Spleen (tissue), 7 donors: ENCODE measurements at regions not wholly inside any gene's neighbourhood (a gene's known extent, or its start where the extent isn't known, plus 50 kb on each side); places are given as distances from the start of the nearest gene placed in this dataset.

Experiments
- POLR2AphosphoS5 ChIP-seq, 3 donors: sonication (generic); formaldehyde crosslinking; IDR thresholded peaks; one replicate each; pipeline ENCODE4 v1.5.1; 2017; ENCODE audit warnings: antibody characterized with exemption in 3 of 3
- TF ChIP-seq, protein P1 (sequence below), 11 experiments: fragments of 200-600 bp in 7 of 11; fragments of 450-650 bp in 4 of 11; sonication (generic) in 4 of 11; IDR thresholded peaks in 8 of 11; conservative IDR thresholded peaks in 3 of 11; 1 replicate in 7 of 11; 2 replicates in 4 of 11; pipeline versions ENCODE4 v1.4.0 to v1.8.0; 2016 to 2021; ENCODE audit warnings: antibody characterized with exemption in 11 of 11, inconsistent platforms in 4 of 11, mild to moderate bottlenecking in 1 of 11
- donor health status: DM: no; HTN: no; CAD: no; lungs with moderate emphysema.
- donor health status: DM: no; HTN: no; CAD: no.
- donor health status: DM: no; HTN: no; CAD: no.

DNA sequence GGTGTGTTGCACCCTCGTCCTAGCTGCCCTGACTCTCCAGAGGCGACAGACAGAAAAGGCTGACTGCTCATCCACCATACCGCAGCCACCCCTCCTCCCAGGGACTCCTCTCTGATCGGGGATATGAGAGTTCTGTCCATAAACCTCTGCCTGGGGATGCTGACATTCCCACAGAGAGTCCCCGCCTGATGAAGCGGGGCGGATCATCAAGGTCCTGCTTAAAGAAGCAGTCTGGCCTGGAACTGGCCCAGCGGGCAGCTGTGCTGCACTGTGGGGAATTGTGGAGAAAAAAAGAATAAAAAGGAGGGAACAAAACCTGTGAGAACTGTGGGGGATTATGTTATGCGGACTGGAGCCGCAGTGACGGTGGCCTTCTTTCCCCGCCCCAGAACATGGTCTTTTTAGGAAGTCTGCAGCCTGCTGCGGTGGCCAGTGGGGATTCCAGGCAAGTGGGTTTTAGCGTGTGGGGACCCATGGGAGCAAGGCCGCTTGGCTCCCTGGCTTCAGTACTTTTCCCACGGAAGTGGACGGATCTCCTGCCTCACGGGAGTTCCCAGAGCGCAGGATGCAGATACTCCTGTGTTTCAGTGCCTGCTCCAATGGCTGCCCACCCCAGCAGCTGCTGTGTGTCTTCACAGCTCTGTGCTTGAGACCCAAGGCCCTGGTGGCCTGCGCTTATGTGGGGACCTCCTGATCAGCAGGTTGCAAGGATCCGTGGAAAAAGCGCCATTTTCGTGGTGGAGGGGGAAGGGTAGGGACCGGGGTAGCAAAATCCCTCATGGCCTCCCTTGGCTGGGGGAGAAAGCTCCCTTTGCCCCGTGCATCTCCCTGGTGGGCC lies 1456.2 kb upstream of the SLC10A2 start:
- TF ChIP-seq, protein P1, sequence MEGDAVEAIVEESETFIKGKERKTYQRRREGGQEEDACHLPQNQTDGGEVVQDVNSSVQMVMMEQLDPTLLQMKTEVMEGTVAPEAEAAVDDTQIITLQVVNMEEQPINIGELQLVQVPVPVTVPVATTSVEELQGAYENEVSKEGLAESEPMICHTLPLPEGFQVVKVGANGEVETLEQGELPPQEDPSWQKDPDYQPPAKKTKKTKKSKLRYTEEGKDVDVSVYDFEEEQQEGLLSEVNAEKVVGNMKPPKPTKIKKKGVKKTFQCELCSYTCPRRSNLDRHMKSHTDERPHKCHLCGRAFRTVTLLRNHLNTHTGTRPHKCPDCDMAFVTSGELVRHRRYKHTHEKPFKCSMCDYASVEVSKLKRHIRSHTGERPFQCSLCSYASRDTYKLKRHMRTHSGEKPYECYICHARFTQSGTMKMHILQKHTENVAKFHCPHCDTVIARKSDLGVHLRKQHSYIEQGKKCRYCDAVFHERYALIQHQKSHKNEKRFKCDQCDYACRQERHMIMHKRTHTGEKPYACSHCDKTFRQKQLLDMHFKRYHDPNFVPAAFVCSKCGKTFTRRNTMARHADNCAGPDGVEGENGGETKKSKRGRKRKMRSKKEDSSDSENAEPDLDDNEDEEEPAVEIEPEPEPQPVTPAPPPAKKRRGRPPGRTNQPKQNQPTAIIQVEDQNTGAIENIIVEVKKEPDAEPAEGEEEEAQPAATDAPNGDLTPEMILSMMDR (IDR thresholded peaks at IDR 0.05 in 8 of 11, conservative IDR thresholded peaks at IDR 0.05 in 3 of 11) = no peak
- no peak for TF ChIP-seq POLR2AphosphoS5 (IDR thresholded peaks at IDR 0.05)
